ENCODE measurements at regions not wholly inside any gene's neighbourhood (a gene's known extent, or its start where the extent isn't known, plus 50 kb on each side); places are given as distances from the start of the nearest gene placed in this dataset.

- no peak for DNase-seq
Observed at GRCh38 chr20:39349240-39349639, 387.1 kb downstream of the DHX35 start.

GRCh38 chr20:39347626-39348025, 385.5 kb downstream of the DHX35 start:
- no peak for DNase-seq

GRCh38 chr20:39342463-39342862, 380.3 kb downstream of the DHX35 start:
- DNase-seq: no peak

- DNase-seq: peak in 4 of 58 donors; percentile 2 to 9 (median 4)
Observed at GRCh38 chr20:39338469-39339376, 376.6 kb downstream of the DHX35 start.

GRCh38 chr20:39333211-39333610, 371.1 kb downstream of the DHX35 start:
- no peak for DNase-seq

GRCh38 chr20:39328347-39328746, 366.2 kb downstream of the DHX35 start:
- DNase-seq: no peak

GRCh38 chr20:39326050-39326449, 363.9 kb downstream of the DHX35 start:
- DNase-seq: no peak

- DNase-seq: no peak
Observed at GRCh38 chr20:39318911-39319310, 356.8 kb downstream of the DHX35 start.

GRCh38 chr20:39312676-39313075, 350.5 kb downstream of the DHX35 start:
- no peak for DNase-seq

- peak in 25 of 58 donors; percentile 2 to 54 (median 24) for DNase-seq
Observed at GRCh38 chr20:39311851-39312506, 349.8 kb downstream of the DHX35 start.

- peak in 11 of 58 donors; percentile 5 to 25 (median 9) for DNase-seq
Observed at GRCh38 chr20:39310363-39310995, 348.3 kb downstream of the DHX35 start.

GRCh38 chr20:39309458-39309857, 347.3 kb downstream of the DHX35 start:
- no peak for DNase-seq

- DNase-seq: no peak
Observed at GRCh38 chr20:39302312-39302711, 340.2 kb downstream of the DHX35 start.

- no peak for DNase-seq
Observed at GRCh38 chr20:39299783-39300182, 337.6 kb downstream of the DHX35 start.

- peak in 3 of 58 donors; percentile 3 to 27 (median 9) for DNase-seq
Observed at GRCh38 chr20:39298571-39299506, 336.7 kb downstream of the DHX35 start.

GRCh38 chr20:39298121-39298520, 336.0 kb downstream of the DHX35 start:
- peak in 32 of 58 donors; percentile 3 to 50 (median 23) for DNase-seq

- no peak for DNase-seq
Observed at GRCh38 chr20:39295301-39295700, 333.2 kb downstream of the DHX35 start.

GRCh38 chr20:39294137-39294725, 332.1 kb downstream of the DHX35 start:
- DNase-seq: no peak

- DNase-seq: no peak
Observed at GRCh38 chr20:39292193-39292736, 330.1 kb downstream of the DHX35 start.

GRCh38 chr20:39291301-39291700, 329.2 kb downstream of the DHX35 start:
- no peak for DNase-seq
